Pons (tissue), 1 donor: ENCODE measurements at regions not wholly inside any gene's neighbourhood (a gene's known extent, or its start where the extent isn't known, plus 50 kb on each side); places are given as distances from the start of the nearest gene placed in this dataset.

Source experiments
- DNase-seq: peaks from one replicate; pipeline ENCODE4 v3.0.0-alpha.2; 2016; ENCODE audit warnings: low spot score

DNA sequence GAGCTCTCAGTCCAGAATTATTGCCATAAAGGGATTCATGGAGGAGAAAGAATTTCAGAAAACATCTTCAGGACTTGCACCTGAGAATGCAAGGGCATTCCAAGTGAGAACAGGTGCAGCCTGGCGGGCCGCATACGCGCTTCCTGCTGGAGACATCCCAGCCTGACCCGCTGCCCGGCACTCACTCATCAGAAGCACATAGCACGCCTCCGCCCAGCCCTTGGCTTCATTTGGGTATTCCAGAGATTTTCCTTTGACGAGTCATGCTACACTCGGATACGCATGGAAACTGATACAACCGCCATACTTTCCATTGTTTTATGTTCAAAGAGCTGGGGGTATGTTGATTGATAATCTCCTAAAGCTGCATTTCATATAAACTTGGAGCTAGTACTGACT lies 228.0 kb upstream of the ID2 start:
- no peak for DNase-seq

DNA sequence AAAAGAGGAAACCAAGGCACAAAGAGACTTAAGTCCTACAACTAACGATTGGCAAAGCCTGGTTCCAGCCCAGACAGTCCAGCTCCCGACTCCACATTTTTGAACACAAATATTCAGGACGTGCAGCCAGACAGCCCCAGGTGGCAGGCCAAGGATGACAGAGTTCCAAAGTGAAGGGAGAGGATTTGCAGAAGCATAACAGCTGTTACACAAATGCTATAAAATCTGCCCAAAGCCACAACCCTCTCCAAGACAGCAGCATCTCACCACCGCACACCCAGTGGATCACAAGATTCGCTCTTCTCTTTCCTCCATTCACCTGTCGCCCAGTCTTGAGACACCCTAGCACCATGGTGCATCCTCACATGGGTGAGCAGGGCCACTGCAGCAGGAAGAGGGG lies 227.1 kb upstream of the ID2 start:
- no peak for DNase-seq

GRCh38 chr2:8455236-8456150 lies 226.4 kb upstream of the ID2 start:
- DNase-seq = no peak

DNA sequence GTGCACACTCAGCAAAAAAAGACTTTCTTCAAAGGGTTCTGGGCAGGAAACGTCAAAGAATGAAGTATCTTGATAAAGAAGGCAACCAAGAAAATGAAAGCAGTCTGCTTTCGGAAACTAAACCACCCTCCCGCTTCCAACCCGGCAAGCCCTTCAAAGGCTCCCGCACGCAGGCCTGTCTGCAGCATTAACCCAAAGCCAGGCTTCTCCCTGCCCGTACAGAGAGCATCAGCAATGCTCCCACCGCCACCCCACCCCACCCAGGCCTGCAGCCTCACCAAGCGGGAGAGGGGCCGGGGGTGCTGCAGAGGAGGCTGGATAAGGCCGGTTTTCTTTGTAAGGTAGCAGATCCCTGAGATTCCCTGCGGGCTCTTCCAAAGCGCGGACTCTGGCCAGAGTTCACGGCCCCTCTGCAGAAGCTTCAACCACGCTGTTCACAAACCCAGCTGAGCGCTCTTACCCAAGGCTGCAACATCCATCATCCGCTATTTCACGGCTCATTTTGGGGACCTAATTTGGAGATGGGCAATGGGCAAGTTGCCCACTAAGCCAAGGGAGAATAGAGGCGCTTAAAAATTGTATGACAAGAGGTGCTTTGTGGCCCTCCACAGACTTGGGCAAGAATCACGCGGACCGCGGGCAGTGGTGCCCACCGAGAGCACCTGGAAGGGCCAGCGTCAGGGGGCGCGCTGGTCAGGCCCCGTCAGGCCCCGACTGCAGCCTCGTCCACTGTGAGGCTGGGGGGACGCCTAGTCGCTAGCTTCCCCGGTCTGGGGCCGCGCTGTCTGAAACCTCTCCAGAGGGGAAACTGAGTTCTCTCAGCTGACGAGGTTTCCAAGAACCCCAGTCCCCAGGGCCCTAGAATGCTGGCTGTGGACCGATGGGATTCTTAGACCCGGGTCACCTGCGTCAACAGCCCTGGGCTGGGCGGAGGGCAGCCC lies 225.4 kb upstream of the ID2 start:
- no peak for DNase-seq

DNA sequence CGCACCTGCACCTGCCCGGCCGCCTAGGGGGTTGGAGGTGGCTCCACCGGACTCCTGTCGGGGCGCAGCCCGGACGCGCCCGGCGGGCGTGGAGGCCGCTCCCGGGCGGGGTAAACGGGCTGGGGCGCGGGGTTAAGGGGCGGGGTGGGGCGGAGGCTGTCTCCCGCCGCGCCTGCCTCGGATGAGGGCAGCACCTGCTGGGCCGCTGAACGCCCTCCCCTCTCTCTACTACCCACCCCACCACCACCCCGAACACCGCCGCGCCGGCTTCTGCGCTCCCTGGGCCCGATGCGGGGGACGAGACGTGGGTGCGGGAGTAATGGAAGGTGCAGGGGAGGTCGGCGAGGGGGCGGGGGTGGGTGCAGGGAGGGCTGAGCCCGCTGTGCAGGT lies 224.8 kb upstream of the ID2 start:
- no peak for DNase-seq

DNA sequence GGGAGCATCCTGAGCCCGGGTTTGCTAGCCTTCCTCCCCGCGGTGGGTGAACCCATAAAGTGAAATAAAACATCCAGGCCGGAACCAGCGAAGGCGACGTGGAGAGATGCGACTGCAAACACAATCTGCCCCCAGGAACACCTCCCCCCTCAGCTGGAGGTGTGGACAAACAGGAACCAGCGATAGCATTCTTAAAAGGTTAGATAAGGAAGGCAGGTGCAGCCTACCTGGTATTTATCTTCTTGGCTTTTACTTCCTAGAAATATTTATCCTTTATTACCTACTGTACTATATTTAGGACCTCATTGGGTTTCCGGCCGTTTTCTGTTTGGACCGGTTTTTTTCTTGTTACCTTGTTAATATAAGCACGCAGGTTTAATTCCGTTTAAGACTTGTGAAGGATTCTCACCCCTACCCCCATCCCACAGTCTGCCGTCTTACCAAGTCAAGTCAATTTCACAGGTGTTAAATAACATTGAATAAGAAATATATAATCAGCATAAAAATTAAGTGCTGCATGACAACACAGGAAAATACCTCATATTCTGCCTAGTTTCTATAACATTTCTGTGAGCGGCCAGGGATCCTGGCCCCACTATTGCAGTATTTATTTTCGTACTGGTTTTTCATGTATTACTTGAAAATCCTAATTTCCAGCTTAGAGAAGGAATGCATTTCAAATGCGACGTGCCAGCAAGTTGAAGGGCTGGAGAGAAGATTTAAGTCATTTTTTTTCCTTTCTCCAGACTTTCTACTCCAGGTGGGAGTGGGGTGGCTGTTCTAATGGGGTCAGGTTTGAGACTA lies 224.0 kb upstream of the ID2 start:
- DNase-seq = no peak

- DNase-seq = no peak
Measured at GRCh38 chr2:8458503-8459459, 223.1 kb upstream of the ID2 start.

- no peak for DNase-seq
Measured at GRCh38 chr2:8459474-8459873, 222.4 kb upstream of the ID2 start.

DNA sequence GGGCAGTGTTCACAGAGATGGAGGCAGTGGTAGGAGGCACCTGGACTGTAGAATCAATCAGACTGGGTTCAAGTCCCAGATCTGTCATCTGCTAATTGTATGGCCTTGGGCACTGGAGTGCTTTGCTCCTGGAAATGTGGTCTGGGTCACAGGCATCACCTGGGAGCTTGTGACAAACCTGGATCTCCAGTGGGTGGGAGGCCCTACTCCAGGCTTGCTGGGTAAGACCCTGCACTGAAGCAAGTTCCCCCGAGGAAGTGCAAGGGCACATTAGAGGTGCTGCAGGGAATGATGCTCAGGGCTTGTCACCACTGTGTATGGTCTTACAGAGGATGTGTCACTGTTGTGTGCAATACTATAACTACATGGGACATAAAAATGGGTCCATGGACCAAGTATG lies 220.5 kb upstream of the ID2 start:
- DNase-seq = no peak

- DNase-seq = no peak
Measured at GRCh38 chr2:8462280-8462679, 219.6 kb upstream of the ID2 start.

DNA sequence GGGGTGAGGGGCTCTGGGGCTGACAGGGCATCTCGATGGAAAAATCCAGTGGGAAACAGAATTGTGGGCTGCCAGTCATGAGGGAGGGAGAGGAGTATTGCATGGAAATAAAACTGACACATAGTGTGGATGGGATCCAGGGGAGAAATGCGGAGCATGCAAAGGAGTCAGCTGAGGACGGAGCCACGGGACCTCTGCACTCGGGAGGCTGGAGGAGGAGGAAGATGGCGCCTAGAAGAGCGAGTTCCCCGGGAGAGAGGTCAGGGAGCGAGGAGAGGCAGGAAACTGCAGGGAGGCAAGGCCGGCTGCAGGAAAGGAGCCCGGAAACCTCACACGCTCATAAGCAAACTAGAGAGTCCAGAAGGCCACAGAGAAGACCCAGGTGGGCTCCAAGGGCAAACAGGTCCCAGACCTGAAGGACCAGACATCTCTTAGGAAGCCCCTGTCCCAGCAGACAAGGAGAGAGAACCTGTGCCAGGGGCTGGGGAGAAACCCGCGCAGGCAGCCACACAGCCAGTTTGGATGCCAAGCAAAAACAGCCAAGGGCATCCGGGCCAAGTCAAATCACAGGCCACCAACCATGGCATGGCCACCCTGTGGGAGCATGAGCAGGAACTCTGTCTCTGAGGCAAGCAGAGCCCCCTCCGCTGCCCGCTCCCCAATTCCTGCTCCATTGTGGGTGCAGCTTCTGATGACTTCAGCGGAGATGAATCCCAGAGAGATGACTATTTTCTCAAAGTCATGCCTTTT lies 218.8 kb upstream of the ID2 start:
- DNase-seq = no peak

DNA sequence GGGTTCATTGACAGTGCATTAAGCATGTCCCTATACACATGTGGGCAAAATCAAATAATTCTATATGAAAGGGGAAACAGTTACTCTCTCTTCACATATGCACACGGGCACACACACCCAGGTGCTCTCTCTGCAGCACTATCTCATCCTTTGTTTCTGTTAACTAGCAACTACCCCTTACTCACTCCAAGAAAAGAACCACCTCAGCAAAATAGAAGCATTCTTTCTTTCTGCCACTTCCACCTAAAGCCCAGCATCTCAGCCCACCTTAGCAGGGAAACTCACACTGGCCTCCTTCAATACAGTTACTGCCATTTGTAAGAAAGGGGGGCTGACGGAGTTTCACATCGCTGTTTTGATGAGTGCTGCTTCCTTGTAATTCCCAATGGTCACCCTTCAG lies 216.3 kb upstream of the ID2 start:
- no peak for DNase-seq

DNA sequence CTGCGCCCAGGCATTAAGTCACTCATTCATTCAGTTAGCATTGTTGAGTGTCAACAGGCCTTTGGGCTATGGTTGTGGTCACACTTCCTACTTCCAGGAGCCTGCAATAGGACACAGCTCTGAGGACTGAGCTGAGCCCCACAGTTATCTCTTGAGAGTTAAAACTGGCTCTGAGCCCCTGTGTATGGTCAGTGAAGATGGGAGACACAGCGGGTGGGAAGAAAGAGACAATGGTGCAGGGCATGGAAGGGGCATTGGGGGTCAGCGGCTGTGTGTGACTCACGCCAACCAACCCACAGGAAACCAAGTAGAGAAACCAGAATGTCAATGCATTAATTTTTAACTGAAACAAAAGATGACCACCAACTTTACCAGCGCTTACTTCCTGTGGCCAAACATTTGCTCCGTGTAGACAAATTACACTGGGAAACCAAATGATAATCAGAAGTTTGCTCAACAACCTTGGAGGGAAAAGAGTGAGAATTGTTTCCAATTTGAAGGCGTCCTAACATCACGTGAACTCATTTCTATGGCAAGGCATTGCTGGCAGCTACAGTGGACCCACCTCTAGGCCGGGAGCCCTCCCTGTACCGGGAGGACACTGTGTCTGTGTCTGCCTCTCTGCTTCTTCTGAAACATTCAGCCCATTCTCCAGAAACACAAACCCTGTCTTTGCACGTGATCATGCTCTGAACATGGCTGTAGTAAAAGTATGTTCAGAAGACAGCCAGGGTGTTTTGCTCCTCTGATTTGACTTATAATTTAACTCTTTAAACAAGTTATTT lies 212.0 kb upstream of the ID2 start:
- DNase-seq = no peak

DNA sequence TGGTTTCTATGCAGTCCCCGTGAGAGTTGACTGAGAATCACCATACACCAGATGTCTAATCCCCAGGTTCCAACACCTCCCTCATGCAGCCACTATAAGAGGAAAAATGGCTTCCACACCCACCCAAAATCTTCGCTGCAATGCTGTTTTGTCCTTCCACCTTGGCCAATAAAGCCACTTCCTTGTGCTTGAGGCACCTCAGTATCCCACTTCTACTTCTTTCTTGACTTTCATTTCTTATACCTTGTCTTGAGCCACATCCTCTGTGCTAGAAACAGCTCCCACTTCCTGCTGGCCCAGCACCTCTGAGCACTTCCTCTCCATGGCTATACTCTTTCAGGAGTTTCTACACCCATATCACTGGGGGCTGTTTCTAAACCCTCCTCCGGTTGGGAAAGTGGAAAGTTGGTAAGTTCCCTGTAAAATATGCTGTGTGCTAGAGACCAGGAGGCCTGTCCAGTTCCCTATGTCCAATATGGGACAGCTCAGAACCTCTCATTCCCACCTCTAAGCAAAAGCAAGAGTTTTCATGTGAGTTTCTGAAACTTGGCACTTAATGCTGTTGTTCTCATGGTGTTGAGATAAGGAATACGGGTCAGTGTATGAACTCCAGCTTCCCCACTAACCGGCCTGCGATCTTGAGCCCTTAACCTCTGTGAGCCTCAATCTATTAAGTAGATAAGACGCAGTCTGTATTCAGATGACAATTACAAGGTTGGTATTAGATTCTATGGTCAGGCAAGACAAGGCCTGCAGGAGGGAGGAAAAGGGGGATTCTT lies 209.1 kb upstream of the ID2 start:
- no peak for DNase-seq

DNA sequence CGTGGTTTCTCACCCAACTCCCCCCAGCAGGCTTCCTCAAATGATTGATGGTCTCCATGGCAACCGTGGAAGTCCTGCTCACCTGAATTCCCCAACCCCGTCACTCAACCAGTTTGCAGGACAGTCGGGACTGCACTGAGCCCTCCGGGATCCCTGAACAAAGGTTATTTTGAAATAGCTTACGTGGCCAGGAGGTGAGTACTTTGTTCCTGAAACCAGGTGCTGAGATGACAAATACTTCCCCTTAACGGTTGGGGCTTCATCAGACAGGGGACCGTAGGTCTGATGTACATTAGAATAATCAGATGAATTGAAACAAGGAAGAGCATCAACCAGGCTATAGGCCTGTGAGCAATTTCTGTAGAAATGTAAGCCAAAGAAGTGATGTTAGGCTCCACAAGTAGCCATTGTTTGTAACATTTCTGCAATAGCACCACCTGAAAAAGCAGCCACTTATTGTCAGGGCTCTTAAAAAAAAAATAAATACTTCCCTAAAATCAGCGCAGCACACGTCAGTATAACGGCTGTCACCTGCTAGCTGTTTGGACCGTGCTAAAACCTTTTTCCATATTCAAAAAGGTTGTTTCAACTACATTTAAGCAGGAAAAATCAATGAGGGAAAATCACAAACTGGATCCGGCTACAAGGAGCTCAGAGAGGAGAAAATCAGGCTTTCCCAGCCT lies 206.4 kb upstream of the ID2 start:
- DNase-seq = no peak

GRCh38 chr2:8477552-8478470 lies 204.0 kb upstream of the ID2 start:
- peak; percentile 57 for DNase-seq

- no peak for DNase-seq
Measured at GRCh38 chr2:8478471-8478793, 203.4 kb upstream of the ID2 start.
